ENCODE measurements at regions not wholly inside any gene's neighbourhood (a gene's known extent, or its start where the extent isn't known, plus 50 kb on each side); places are given as distances from the start of the nearest gene placed in this dataset.

DNA sequence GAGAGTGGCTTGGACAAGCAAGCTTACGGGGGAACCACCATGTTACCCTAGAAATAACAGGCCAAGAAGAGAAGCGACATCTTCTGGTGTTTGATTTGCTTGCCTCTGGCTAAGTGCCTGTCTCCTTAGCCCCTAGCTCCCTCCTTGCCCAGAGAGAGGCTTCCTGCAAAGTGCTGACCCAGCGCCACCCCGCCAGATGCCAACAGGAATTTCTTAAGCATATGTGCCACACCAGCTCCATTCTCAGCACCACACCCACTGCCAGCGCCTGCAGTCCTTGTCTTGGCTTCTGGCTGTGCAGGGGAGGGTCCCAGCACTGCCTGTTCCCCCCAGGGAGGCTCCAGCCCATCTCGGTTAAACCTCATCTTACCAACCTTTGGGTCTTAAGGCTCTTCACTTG, 74.2 kb upstream of the NCOR2 start:
- TF ChIP-seq, protein P1, sequence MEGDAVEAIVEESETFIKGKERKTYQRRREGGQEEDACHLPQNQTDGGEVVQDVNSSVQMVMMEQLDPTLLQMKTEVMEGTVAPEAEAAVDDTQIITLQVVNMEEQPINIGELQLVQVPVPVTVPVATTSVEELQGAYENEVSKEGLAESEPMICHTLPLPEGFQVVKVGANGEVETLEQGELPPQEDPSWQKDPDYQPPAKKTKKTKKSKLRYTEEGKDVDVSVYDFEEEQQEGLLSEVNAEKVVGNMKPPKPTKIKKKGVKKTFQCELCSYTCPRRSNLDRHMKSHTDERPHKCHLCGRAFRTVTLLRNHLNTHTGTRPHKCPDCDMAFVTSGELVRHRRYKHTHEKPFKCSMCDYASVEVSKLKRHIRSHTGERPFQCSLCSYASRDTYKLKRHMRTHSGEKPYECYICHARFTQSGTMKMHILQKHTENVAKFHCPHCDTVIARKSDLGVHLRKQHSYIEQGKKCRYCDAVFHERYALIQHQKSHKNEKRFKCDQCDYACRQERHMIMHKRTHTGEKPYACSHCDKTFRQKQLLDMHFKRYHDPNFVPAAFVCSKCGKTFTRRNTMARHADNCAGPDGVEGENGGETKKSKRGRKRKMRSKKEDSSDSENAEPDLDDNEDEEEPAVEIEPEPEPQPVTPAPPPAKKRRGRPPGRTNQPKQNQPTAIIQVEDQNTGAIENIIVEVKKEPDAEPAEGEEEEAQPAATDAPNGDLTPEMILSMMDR (IDR thresholded peaks at IDR 0.05; ENCODE audit: low read depth, low read length): no peak
- TF ChIP-seq EZH2phosphoT487 (IDR thresholded peaks at IDR 0.05; ENCODE audit: low read depth): no peak

GRCh38 chr12:124640056-124640455, 72.6 kb upstream of the NCOR2 start:
- H3K27me3 ChIP-seq (ENCODE audit: low read depth, low read length): peaks cover 24% of the 10 kb centered on the region
- H4K20me1 ChIP-seq (ENCODE audit: insufficient read depth, low read length): no peaks in the 10 kb centered on the region
- no peaks in the 10 kb centered on the region for H3K36me3 ChIP-seq (replicated peaks; ENCODE audit: low read depth, low read length)
- no peaks in the 10 kb centered on the region for H3K79me2 ChIP-seq (ENCODE audit: low read length)
- H3K27ac ChIP-seq (ENCODE audit: low read length): no peak overlapping the region
- no peak overlapping the region for H3K4me2 ChIP-seq (ENCODE audit: low read length)
- H3K9ac ChIP-seq (ENCODE audit: low read length): no peak overlapping the region
- no peaks in the 10 kb centered on the region for H3K9me3 ChIP-seq (ENCODE audit: insufficient read depth, low read length)
- TF ChIP-seq, protein P1 (IDR thresholded peaks at IDR 0.05; ENCODE audit: low read depth, low read length): no peak
- no peak for TF ChIP-seq EZH2phosphoT487 (IDR thresholded peaks at IDR 0.05; ENCODE audit: low read depth)
- H3K4me3 ChIP-seq (ENCODE audit: low read length): no peak overlapping the region
- peaks cover 13% of the 10 kb centered on the region for H3K4me1 ChIP-seq (ENCODE audit: low read length)
- no peak overlapping the region for H2AFZ ChIP-seq (ENCODE audit: low read depth, low read length)

More for the DNA sequence above, 74.2 kb upstream of the NCOR2 start:
- Histone ChIP-seq H3K4me2 (ENCODE audit: low read length) (no peak overlapping the region), H3K79me2 (ENCODE audit: low read length) (no peaks in the 10 kb centered on the region), H3K9ac (ENCODE audit: low read length) (no peak overlapping the region), H3K4me3 (ENCODE audit: low read length) (no peak overlapping the region), H3K9me3 (ENCODE audit: insufficient read depth, low read length) (no peaks in the 10 kb centered on the region), H3K36me3 (replicated peaks; ENCODE audit: low read depth, low read length) (no peaks in the 10 kb centered on the region), H3K27ac (ENCODE audit: low read length) (no peak overlapping the region), H3K27me3 (ENCODE audit: low read depth, low read length) (peaks cover 32% of the 10 kb centered on the region), H2AFZ (ENCODE audit: low read depth, low read length) (no peak overlapping the region), H4K20me1 (ENCODE audit: insufficient read depth, low read length) (no peaks in the 10 kb centered on the region), H3K4me1 (ENCODE audit: low read length) (peaks cover 3% of the 10 kb centered on the region)

- Histone ChIP-seq H3K27ac (ENCODE audit: low read length) (no peak overlapping the region), H3K4me3 (ENCODE audit: low read length) (no peak overlapping the region), H3K4me1 (ENCODE audit: low read length) (peaks cover 13% of the 10 kb centered on the region), H3K9me3 (ENCODE audit: insufficient read depth, low read length) (no peaks in the 10 kb centered on the region), H2AFZ (ENCODE audit: low read depth, low read length) (no peak overlapping the region), H3K36me3 (replicated peaks; ENCODE audit: low read depth, low read length) (no peaks in the 10 kb centered on the region), H3K27me3 (ENCODE audit: low read depth, low read length) (peaks cover 24% of the 10 kb centered on the region), H3K9ac (ENCODE audit: low read length) (no peak overlapping the region), H4K20me1 (ENCODE audit: insufficient read depth, low read length) (no peaks in the 10 kb centered on the region), H3K4me2 (ENCODE audit: low read length) (no peak overlapping the region), H3K79me2 (ENCODE audit: low read length) (no peaks in the 10 kb centered on the region)
- TF ChIP-seq EZH2phosphoT487 (IDR thresholded peaks at IDR 0.05; ENCODE audit: low read depth): no peak
Observed at GRCh38 chr12:124639122-124639806, 71.9 kb upstream of the NCOR2 start.

DNA sequence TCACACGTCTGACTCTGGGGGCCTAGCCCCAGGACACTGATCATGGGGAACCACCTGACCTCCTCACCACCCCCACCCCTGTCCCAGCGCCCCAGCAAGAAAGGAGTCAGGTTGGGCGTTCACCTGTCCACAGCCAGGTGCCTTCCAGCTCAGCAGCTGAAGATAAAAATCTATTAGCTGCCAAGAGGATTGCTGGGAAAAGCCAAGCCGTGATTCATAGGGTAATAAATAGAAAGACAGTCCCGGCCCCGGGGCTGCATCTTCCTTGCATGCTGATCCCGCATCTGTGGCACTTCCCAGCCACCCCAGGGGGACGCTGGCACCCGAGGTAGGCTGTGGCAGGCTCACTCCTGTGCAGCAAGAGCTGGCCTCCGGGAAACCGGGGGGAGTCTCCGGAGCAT, 70.2 kb upstream of the NCOR2 start:
- no peak overlapping the region for H3K4me3 ChIP-seq (ENCODE audit: low read length)
- H3K4me1 ChIP-seq (ENCODE audit: low read length): peaks cover 21% of the 10 kb centered on the region
- no peak overlapping the region for H3K4me2 ChIP-seq (ENCODE audit: low read length)
- no peaks in the 10 kb centered on the region for H4K20me1 ChIP-seq (ENCODE audit: insufficient read depth, low read length)
- H2AFZ ChIP-seq (ENCODE audit: low read depth, low read length): no peak overlapping the region
- H3K79me2 ChIP-seq (ENCODE audit: low read length): no peaks in the 10 kb centered on the region
- no peaks in the 10 kb centered on the region for H3K36me3 ChIP-seq (replicated peaks; ENCODE audit: low read depth, low read length)
- H3K9ac ChIP-seq (ENCODE audit: low read length): no peak overlapping the region
- H3K27me3 ChIP-seq (ENCODE audit: low read depth, low read length): peaks cover 24% of the 10 kb centered on the region
- no peak for TF ChIP-seq EZH2phosphoT487 (IDR thresholded peaks at IDR 0.05; ENCODE audit: low read depth)
- TF ChIP-seq, protein P1 (IDR thresholded peaks at IDR 0.05; ENCODE audit: low read depth, low read length): no peak
- H3K27ac ChIP-seq (ENCODE audit: low read length): no peak overlapping the region
- H3K9me3 ChIP-seq (ENCODE audit: insufficient read depth, low read length): no peaks in the 10 kb centered on the region
